ENCODE measurements at regions not wholly inside any gene's neighbourhood (a gene's known extent, or its start where the extent isn't known, plus 50 kb on each side); places are given as distances from the start of the nearest gene placed in this dataset.

DNA sequence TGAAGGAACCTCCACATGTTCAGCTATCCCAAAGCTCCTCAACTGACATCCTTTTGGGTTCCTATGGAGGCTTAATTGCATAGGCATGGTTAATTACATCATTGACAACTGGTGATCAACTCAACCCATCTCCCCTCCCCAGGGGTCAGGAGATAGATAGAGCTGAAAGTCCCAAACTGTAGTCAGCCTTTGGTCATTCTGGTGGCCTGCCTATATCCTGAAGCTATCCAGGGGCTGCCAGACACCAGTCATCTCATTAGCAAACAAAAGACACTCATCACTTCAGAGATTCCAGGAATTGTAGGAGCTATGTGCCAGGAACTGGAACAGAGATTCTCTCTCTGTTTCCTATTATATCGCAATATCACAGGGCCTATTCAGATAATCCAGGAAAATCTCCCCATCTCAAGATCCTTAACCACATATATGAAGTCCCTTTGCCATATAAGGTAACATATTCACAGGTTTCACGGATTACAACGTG is 646.5 kb upstream of the GRAMD2B start:
- no peak for TF ChIP-seq EP300 (IDR thresholded peaks at IDR 0.05)
- TF ChIP-seq, protein P1, sequence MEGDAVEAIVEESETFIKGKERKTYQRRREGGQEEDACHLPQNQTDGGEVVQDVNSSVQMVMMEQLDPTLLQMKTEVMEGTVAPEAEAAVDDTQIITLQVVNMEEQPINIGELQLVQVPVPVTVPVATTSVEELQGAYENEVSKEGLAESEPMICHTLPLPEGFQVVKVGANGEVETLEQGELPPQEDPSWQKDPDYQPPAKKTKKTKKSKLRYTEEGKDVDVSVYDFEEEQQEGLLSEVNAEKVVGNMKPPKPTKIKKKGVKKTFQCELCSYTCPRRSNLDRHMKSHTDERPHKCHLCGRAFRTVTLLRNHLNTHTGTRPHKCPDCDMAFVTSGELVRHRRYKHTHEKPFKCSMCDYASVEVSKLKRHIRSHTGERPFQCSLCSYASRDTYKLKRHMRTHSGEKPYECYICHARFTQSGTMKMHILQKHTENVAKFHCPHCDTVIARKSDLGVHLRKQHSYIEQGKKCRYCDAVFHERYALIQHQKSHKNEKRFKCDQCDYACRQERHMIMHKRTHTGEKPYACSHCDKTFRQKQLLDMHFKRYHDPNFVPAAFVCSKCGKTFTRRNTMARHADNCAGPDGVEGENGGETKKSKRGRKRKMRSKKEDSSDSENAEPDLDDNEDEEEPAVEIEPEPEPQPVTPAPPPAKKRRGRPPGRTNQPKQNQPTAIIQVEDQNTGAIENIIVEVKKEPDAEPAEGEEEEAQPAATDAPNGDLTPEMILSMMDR (IDR thresholded peaks at IDR 0.05) = no peak
- no peak for TF ChIP-seq POLR2A (IDR thresholded peaks at IDR 0.05)

Data from tibial nerve (tissue), 4 donors.